ENCODE measurements at regions not wholly inside any gene's neighbourhood (a gene's known extent, or its start where the extent isn't known, plus 50 kb on each side); places are given as distances from the start of the nearest gene placed in this dataset.
"Not testable (repeated sequence)": the region's sequence is repeated elsewhere in the genome, so short reads cannot be mapped to it uniquely, and the experiment has no call there.

DNA sequence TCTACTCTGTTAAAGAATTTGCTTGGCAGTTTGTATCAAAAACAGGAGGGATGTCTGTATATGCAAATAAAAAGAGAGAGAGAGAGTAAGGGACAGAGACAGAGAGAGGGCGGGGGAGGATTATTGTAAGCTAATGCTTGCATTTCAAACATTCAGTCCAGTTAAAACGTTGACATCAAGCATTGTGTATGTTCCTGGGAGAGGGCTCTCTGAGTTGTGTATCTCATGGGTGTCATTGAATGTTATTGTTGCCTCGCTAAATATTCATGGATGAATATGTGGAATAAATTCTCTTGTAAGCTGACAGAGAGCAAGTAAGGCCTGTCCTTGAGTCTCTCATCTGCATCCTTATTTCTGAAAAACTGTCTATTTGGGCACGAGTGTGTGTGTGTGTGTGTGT, 78.8 kb upstream of the VRK1 start:
- Histone ChIP-seq H3K36me3 (ENCODE audit: insufficient read depth, low read length) (no peaks in the 10 kb centered on the region), H3K79me2 (ENCODE audit: low read length) (no peaks in the 10 kb centered on the region), H2AFZ (ENCODE audit: low read length) (no peak overlapping the region), H3K4me3 (ENCODE audit: low read length) (no peak overlapping the region), H3K9me2 (replicated peaks; ENCODE audit: insufficient read depth, low read length) (no peaks in the 10 kb centered on the region), H3K9me3 (ENCODE audit: low read length) (no peaks in the 10 kb centered on the region), H3K27me3 (ENCODE audit: low read length) (no peaks in the 10 kb centered on the region), H3K4me2 (ENCODE audit: low read depth, low read length, poor library complexity, severe bottlenecking) (no peak overlapping the region), H4K20me1 (ENCODE audit: insufficient read depth, low read depth, low read length) (no peaks in the 10 kb centered on the region), H3K9ac (ENCODE audit: low read length) (no peak overlapping the region), H3K27ac (ENCODE audit: low read length) (no peak overlapping the region), H3K4me1 (ENCODE audit: low read length) (peaks cover 5% of the 10 kb centered on the region)
- no peak for DNase-seq

DNA sequence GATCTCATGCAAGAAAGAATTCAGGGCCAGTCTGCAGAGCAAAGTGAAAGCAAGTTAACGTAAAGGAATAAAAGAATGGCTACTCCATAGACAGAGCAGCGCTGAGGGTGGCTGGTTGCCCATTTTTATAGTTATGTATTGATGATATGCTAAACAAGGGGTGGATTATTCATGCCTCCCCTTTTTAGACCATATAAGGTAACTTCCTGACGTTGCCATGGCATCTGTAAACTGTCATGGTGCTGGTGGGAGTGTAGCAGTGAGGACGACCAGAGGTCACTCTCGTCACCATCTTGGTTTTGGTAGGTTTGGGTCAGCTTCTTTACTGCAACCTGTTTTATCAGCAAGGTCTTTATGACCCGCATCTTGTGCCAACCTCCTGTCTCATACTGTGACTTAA, 76.5 kb upstream of the VRK1 start:
- H3K9ac ChIP-seq (ENCODE audit: low read length); H2AFZ ChIP-seq (ENCODE audit: low read length); H3K36me3 ChIP-seq (ENCODE audit: insufficient read depth, low read length); H3K4me2 ChIP-seq (ENCODE audit: low read depth, low read length, poor library complexity, severe bottlenecking); DNase-seq; H3K4me3 ChIP-seq (ENCODE audit: low read length); H3K27ac ChIP-seq (ENCODE audit: low read length); H3K9me2 ChIP-seq (replicated peaks; ENCODE audit: insufficient read depth, low read length); H3K4me1 ChIP-seq (ENCODE audit: low read length); H3K27me3 ChIP-seq (ENCODE audit: low read length); H4K20me1 ChIP-seq (ENCODE audit: insufficient read depth, low read depth, low read length); H3K9me3 ChIP-seq (ENCODE audit: low read length); H3K79me2 ChIP-seq (ENCODE audit: low read length): not testable (repeated sequence)

DNA sequence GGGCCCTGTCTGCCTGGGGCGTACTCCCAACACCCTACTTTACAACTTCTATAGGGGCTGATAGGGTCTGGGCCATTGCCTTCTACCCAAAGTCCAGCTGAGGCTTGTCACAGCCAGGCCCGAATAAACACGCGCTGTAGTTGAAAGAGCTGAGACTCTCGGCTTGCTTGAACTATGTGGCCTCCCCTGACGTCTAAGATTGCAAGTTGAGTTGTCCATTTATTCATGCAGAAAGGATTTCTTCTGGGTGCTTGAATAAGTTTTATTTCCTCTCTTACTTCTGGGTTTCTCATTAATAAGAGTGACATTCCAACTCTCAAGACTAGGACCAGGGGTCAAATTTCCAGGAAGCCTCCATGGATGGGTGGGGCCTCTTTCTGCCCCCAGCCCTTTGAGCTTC, 74.4 kb upstream of the VRK1 start:
- no peak overlapping the region for H3K9ac ChIP-seq (ENCODE audit: low read length)
- no peaks in the 10 kb centered on the region for H4K20me1 ChIP-seq (ENCODE audit: insufficient read depth, low read depth, low read length)
- H3K4me2 ChIP-seq (ENCODE audit: low read depth, low read length, poor library complexity, severe bottlenecking), result no peak overlapping the region
- no peak overlapping the region for H2AFZ ChIP-seq (ENCODE audit: low read length)
- no peaks in the 10 kb centered on the region for H3K9me2 ChIP-seq (replicated peaks; ENCODE audit: insufficient read depth, low read length)
- no peak overlapping the region for H3K27ac ChIP-seq (ENCODE audit: low read length)
- H3K4me1 ChIP-seq (ENCODE audit: low read length), result peaks cover 12% of the 10 kb centered on the region
- H3K79me2 ChIP-seq (ENCODE audit: low read length), result no peaks in the 10 kb centered on the region
- H3K36me3 ChIP-seq (ENCODE audit: insufficient read depth, low read length), result no peaks in the 10 kb centered on the region
- no peak overlapping the region for H3K4me3 ChIP-seq (ENCODE audit: low read length)
- H3K9me3 ChIP-seq (ENCODE audit: low read length), result no peaks in the 10 kb centered on the region
- no peaks in the 10 kb centered on the region for H3K27me3 ChIP-seq (ENCODE audit: low read length)
- no peak for DNase-seq

DNA sequence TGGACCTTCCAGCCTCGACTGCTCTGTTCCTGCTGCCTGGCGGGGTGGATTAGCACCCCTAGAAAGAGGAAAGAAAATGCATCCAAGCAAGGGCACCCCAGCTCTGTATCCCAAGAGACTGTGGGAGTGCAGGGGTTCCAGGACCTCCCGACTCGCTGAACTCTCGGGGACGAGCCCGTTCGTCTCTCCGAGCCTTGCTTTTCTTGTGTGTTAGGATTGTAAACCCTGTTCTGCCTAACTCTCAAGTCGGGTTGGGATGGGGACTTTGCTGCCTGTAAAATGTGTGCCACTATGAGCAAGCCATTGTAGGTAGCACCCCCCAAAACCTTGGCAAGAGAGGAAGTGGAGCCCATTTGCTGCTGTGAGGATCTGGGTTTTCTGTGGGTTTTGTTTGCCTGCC, 73.2 kb upstream of the VRK1 start:
- H3K79me2 ChIP-seq (ENCODE audit: low read length), result no peaks in the 10 kb centered on the region
- no peaks in the 10 kb centered on the region for H4K20me1 ChIP-seq (ENCODE audit: insufficient read depth, low read depth, low read length)

DNA sequence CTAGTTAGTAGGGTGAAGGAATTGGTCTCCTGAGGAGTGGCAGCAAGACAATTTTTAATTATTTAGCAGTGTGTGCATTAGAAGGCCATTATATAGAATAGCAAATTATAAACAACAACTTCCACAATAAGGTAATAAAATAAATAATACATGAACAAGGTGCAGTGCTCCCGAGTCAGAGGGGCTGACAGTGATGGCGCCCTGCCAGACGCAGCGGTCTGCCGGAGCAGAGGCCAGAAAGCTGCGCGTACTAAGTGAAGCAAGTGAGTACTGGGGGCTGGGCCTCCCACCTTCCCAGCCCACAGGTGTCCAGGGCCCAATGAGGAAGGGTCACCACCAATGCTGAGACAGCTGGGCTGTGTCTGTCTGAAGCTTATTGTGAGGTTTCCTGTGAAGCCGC, 72.0 kb upstream of the VRK1 start:
- no peak overlapping the region for H3K4me2 ChIP-seq (ENCODE audit: low read depth, low read length, poor library complexity, severe bottlenecking)
- no peak overlapping the region for H3K4me3 ChIP-seq (ENCODE audit: low read length)
- H3K36me3 ChIP-seq (ENCODE audit: insufficient read depth, low read length), result no peaks in the 10 kb centered on the region
- no peaks in the 10 kb centered on the region for H3K79me2 ChIP-seq (ENCODE audit: low read length)
- no peak overlapping the region for H3K27ac ChIP-seq (ENCODE audit: low read length)
- H3K9me3 ChIP-seq (ENCODE audit: low read length), result no peaks in the 10 kb centered on the region
- H4K20me1 ChIP-seq (ENCODE audit: insufficient read depth, low read depth, low read length), result no peaks in the 10 kb centered on the region
- H3K4me1 ChIP-seq (ENCODE audit: low read length), result peaks cover 10% of the 10 kb centered on the region
- no peak for DNase-seq
- no peaks in the 10 kb centered on the region for H3K27me3 ChIP-seq (ENCODE audit: low read length)
- H3K9ac ChIP-seq (ENCODE audit: low read length), result no peak overlapping the region
- H2AFZ ChIP-seq (ENCODE audit: low read length), result no peak overlapping the region
- H3K9me2 ChIP-seq (replicated peaks; ENCODE audit: insufficient read depth, low read length), result no peaks in the 10 kb centered on the region

More for the DNA sequence above, 73.2 kb upstream of the VRK1 start:
- no peak for DNase-seq
- H3K27ac ChIP-seq (ENCODE audit: low read length), result no peak overlapping the region
- no peaks in the 10 kb centered on the region for H3K9me3 ChIP-seq (ENCODE audit: low read length)
- H3K36me3 ChIP-seq (ENCODE audit: insufficient read depth, low read length), result no peaks in the 10 kb centered on the region
- H3K4me1 ChIP-seq (ENCODE audit: low read length), result peaks cover 10% of the 10 kb centered on the region
- no peak overlapping the region for H3K9ac ChIP-seq (ENCODE audit: low read length)
- no peak overlapping the region for H2AFZ ChIP-seq (ENCODE audit: low read length)
- no peaks in the 10 kb centered on the region for H3K27me3 ChIP-seq (ENCODE audit: low read length)
- H3K9me2 ChIP-seq (replicated peaks; ENCODE audit: insufficient read depth, low read length), result no peaks in the 10 kb centered on the region
- H3K4me2 ChIP-seq (ENCODE audit: low read depth, low read length, poor library complexity, severe bottlenecking), result no peak overlapping the region
- no peak overlapping the region for H3K4me3 ChIP-seq (ENCODE audit: low read length)

DNA sequence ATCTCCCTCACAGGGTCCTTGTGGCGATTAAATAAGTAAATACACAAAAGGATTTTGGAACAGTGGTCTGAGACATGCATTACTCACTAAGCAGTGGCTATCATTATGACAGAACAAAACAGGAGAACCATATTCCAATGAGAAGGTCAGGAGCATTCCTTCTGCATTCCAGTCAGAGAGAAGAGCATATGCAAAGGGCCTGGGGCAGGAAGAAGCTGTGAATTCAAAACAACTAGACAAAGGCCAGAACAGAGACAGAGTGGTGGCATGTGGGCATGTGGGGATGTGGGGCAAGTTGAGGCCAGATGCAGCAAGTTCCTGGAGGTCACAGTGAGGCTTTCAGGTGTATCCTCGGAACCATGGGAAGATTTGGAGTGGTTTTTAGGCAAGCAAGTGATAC, 70.1 kb upstream of the VRK1 start:
- Histone ChIP-seq H3K36me3 (ENCODE audit: insufficient read depth, low read length) (no peaks in the 10 kb centered on the region), H3K9me2 (replicated peaks; ENCODE audit: insufficient read depth, low read length) (no peaks in the 10 kb centered on the region), H3K27ac (ENCODE audit: low read length) (no peak overlapping the region), H3K4me3 (ENCODE audit: low read length) (no peak overlapping the region), H4K20me1 (ENCODE audit: insufficient read depth, low read depth, low read length) (no peaks in the 10 kb centered on the region), H3K4me2 (ENCODE audit: low read depth, low read length, poor library complexity, severe bottlenecking) (peak overlapping the region; percentile 10), H3K9me3 (ENCODE audit: low read length) (no peaks in the 10 kb centered on the region), H3K79me2 (ENCODE audit: low read length) (no peaks in the 10 kb centered on the region), H3K4me1 (ENCODE audit: low read length) (peaks cover 10% of the 10 kb centered on the region), H3K27me3 (ENCODE audit: low read length) (no peaks in the 10 kb centered on the region), H2AFZ (ENCODE audit: low read length) (no peak overlapping the region), H3K9ac (ENCODE audit: low read length) (no peak overlapping the region)
- no peak for DNase-seq

DNA sequence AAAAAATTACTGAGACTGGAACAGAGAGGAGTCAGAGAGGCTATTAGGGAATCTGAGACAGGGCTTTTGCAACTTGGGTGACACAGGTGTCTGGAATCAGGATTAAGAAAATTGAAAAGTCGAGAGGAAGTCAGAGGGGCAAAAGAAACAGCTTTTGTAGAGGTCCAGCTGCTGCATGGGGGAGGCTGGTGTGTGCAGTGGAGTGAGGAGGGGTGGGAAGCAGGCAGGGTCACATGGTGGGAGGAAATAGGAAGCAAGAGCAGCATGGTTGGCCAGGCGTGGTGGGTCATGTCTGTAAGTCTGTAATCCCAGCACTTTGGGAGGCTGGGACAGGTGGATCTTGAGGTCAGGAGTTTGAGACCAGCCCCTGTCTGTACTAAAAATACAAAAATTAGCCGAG, 69.7 kb upstream of the VRK1 start:
- H3K9ac ChIP-seq (ENCODE audit: low read length), result no peak overlapping the region
- DNase-seq, result peak; percentile 51
- no peaks in the 10 kb centered on the region for H3K9me2 ChIP-seq (replicated peaks; ENCODE audit: insufficient read depth, low read length)
- H2AFZ ChIP-seq (ENCODE audit: low read length), result no peak overlapping the region
- peaks cover 10% of the 10 kb centered on the region for H3K4me1 ChIP-seq (ENCODE audit: low read length)
- H3K4me3 ChIP-seq (ENCODE audit: low read length), result no peak overlapping the region
- H3K36me3 ChIP-seq (ENCODE audit: insufficient read depth, low read length), result no peaks in the 10 kb centered on the region
- no peaks in the 10 kb centered on the region for H4K20me1 ChIP-seq (ENCODE audit: insufficient read depth, low read depth, low read length)
- no peaks in the 10 kb centered on the region for H3K9me3 ChIP-seq (ENCODE audit: low read length)
- no peak overlapping the region for H3K27ac ChIP-seq (ENCODE audit: low read length)
- H3K27me3 ChIP-seq (ENCODE audit: low read length), result no peaks in the 10 kb centered on the region
- H3K79me2 ChIP-seq (ENCODE audit: low read length), result no peaks in the 10 kb centered on the region
- H3K4me2 ChIP-seq (ENCODE audit: low read depth, low read length, poor library complexity, severe bottlenecking), result peak overlapping the region; percentile 10

DNA sequence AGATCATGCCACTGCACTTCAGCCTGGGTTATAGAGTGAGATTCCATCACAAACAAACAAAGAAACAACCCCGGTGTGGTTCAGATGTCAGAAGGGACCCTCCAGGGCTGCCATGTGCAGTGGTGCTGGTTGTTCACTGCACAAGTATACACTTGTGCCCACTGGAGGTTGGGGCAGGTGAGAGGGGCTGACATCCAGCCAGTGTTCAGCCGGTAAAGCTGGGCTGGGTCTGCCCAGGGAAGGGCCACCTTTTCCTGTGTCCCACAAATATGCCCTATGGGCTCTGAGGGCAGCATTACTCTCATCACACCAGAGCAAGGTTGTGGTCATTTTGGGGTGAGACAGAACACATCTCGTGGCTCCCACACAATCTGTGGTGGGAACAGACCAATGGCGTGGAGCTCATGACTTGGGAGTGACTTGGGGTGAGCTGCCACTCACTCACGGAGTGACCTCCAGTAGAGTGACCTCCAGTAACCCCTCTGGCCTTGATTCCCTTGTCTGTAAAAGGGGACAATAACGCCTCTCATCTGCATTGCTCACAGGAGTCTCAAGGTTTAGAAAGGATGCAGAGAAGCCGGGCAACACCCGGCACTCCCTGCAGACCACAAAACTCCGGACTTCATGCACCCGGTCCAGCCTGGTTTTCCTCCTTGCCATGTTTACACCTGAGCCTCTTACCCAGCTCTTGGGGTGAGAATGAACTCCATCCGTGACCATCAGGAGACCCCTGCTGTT, 69.0 kb upstream of the VRK1 start:
- Histone ChIP-seq H3K4me1 (ENCODE audit: low read length) (peaks cover 10% of the 10 kb centered on the region), H3K9me3 (ENCODE audit: low read length) (no peaks in the 10 kb centered on the region), H2AFZ (ENCODE audit: low read length) (no peak overlapping the region), H3K4me3 (ENCODE audit: low read length) (no peak overlapping the region), H3K27me3 (ENCODE audit: low read length) (no peaks in the 10 kb centered on the region), H3K9ac (ENCODE audit: low read length) (no peak overlapping the region), H3K4me2 (ENCODE audit: low read depth, low read length, poor library complexity, severe bottlenecking) (peak overlapping the region; percentile 10), H4K20me1 (ENCODE audit: insufficient read depth, low read depth, low read length) (no peaks in the 10 kb centered on the region), H3K79me2 (ENCODE audit: low read length) (no peaks in the 10 kb centered on the region), H3K9me2 (replicated peaks; ENCODE audit: insufficient read depth, low read length) (no peaks in the 10 kb centered on the region), H3K36me3 (ENCODE audit: insufficient read depth, low read length) (no peaks in the 10 kb centered on the region), H3K27ac (ENCODE audit: low read length) (no peak overlapping the region)
- DNase-seq, result no peak
